ENCODE measurements at regions not wholly inside any gene's neighbourhood (a gene's known extent, or its start where the extent isn't known, plus 50 kb on each side); places are given as distances from the start of the nearest gene placed in this dataset.

DNA sequence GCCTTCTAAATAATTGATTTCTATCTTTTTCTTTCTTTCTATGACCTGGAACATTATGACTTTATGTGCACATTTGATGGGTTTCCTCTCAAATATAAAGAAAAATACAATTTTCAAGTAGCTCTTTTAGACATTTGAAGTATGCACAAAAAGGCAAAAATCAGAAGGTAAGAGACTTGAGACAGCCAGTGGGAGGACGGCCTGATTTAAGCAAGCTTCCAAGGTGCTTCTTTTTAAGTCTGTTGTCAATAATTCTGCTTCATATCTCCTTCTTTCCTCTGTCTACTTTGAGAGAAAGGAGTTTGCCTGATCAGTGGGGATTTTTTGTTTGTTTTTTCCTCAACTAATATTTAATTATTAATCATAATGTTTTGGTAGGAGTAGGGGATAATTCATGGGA, 188.2 kb upstream of the ARHGAP20 start:
- TF ChIP-seq EZH2 (IDR thresholded peaks at IDR 0.05), result no peak
- TF ChIP-seq, protein P1, sequence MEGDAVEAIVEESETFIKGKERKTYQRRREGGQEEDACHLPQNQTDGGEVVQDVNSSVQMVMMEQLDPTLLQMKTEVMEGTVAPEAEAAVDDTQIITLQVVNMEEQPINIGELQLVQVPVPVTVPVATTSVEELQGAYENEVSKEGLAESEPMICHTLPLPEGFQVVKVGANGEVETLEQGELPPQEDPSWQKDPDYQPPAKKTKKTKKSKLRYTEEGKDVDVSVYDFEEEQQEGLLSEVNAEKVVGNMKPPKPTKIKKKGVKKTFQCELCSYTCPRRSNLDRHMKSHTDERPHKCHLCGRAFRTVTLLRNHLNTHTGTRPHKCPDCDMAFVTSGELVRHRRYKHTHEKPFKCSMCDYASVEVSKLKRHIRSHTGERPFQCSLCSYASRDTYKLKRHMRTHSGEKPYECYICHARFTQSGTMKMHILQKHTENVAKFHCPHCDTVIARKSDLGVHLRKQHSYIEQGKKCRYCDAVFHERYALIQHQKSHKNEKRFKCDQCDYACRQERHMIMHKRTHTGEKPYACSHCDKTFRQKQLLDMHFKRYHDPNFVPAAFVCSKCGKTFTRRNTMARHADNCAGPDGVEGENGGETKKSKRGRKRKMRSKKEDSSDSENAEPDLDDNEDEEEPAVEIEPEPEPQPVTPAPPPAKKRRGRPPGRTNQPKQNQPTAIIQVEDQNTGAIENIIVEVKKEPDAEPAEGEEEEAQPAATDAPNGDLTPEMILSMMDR (IDR thresholded peaks at IDR 0.05), result no peak
